ENCODE measurements at regions not wholly inside any gene's neighbourhood (a gene's known extent, or its start where the extent isn't known, plus 50 kb on each side); places are given as distances from the start of the nearest gene placed in this dataset.
"Not testable (repeated sequence)": the region's sequence is repeated elsewhere in the genome, so short reads cannot be mapped to it uniquely, and the experiment has no call there.

DNA sequence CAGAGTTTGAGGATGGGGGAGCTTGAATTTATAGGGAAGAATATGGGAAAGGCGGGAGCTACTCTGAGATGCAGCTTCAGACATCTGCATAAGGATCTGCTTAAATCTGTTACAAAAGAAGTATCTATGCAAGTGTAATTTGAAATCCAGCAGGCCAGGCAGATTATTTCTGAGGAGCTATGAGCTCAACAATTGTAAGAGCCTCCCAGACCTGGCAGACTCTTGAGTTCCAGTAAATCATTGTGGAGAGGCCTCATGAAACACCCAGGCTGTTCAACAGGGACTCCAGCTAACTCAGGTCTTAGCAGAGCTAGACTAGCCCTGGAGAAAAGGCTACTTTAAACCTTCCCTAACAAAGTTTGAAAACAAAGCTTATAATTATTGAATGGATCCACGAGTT, 647.5 kb upstream of the CHRM3 start:
- peak; percentile 1 for DNase-seq

GRCh38 chr1:238727670-238728069, 658.7 kb upstream of the CHRM3 start:
- no peak for DNase-seq

DNA sequence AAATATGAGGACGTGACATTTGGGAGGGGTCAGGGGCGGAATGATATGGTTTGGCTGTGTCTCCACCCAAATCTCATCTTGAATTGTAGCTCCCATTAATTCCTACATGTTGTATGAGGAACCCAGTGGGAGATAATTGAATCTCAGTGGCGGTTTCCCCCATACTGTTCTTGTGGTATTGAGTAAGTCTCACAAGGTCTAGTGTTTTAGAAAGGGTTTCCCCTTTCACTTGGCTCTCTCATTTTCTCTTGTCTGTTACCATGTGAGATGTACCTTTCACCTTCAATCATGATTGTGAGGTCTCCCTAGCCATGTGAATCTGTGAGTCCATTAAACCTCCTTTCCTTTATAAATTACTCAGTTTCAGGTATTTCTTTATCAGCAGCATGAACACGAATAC, 663.6 kb upstream of the CHRM3 start:
- no peak for DNase-seq

GRCh38 chr1:238710697-238711096, 675.7 kb upstream of the CHRM3 start:
- no peak for DNase-seq

DNA sequence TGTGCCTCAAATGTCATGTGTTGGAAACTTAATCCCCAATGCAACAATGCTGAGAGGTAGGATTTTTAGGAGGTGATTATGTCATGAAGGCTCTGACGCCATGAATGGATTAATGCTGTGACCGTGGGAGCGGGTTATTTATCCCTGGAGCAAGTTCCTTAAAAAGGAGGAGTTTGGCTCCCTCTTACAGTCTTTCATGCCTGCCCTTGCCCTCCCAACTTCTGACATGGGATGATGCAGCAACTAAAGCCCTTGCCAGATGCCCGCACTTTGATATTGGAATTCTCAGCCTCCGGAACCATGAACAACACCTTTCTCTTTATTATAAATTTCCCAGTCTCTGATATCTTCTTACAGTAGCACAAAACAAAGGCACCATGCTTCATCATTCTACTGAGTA, 685.3 kb upstream of the CHRM3 start:
- no peak for DNase-seq

GRCh38 chr1:238690415-238690814, 696.0 kb upstream of the CHRM3 start:
- DNase-seq, result no peak

GRCh38 chr1:238684576-238684975, 701.8 kb upstream of the CHRM3 start:
- not testable (repeated sequence) for DNase-seq

DNA sequence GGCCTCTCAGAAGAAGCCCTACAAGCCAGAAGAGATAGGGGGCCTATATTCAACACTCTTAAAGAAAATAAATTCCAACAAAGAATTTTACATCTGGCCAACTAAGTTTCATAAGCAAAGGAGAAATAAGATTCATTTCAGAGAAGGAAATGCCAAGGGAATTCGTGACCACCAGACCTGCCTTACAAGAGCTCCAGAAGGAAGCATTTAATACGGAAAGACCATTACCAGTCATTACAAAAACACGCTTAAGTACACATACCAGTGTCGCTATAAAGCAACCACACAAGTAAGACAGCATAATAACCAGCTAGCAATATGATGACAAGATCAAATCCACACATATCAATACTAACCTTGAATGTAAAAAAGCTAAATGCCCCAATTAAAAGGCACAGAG, 704.9 kb upstream of the CHRM3 start:
- DNase-seq, result no peak

DNA sequence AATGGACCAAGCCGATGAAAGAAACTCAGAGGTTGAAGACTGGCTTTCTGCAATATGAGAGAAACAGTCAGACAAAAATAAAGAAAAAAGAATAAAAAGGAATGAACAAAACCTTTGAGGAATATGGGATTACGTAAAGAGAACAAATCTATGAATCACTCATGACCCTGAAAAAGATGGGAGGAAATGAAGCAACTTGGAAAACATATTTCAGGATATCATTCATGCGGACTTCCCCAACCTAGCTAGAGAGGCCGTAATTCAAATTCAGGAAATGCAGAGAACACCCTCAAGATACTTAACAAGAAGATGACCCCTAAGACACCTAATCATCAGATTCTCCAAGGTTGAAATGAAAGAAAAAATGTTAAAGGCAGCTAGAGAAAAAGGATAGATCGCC, 705.3 kb upstream of the CHRM3 start:
- DNase-seq, result no peak

GRCh38 chr1:238677567-238677966, 708.8 kb upstream of the CHRM3 start:
- DNase-seq, result no peak

GRCh38 chr1:238675221-238675620, 711.1 kb upstream of the CHRM3 start:
- peak; percentile 7 for DNase-seq

DNA sequence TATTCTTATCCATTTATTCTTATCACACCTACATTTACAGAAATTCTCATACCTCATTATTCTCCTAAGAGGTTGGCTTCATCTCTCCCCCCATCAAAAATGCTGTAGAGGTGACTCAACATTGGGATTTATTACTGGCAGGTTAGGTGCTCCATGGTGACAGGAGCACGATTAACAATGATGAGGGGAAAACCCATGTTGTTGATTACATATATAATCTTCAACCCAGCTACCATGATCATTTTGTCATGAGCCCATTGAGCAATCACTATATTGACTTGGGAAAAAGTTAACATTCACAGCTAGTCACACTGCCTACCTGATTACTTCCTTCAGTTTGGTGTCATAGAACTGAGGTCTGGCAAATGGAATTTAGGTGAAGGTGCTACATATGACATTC, 712.1 kb upstream of the CHRM3 start:
- DNase-seq, result no peak

DNA sequence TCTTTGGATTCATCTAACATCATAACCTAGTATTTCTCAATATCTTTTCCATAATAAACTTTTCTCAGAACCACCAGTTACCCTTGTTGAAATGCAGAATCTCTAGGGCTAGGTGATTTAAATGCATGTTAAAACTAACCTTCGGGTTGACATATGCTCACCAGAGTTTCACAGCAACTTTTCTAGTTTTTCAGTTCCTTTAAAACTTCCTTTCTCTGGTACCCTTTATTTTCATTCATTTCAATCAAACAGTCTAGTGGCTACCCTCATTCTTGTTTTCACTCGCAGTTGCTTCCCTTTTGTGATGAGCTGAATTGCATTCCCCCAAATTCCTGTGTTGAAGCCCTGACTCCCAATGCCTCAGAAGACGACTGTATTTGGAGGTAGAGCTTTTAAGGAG, 712.8 kb upstream of the CHRM3 start:
- DNase-seq, result no peak

GRCh38 chr1:238672806-238673205, 713.6 kb upstream of the CHRM3 start:
- DNase-seq, result no peak

DNA sequence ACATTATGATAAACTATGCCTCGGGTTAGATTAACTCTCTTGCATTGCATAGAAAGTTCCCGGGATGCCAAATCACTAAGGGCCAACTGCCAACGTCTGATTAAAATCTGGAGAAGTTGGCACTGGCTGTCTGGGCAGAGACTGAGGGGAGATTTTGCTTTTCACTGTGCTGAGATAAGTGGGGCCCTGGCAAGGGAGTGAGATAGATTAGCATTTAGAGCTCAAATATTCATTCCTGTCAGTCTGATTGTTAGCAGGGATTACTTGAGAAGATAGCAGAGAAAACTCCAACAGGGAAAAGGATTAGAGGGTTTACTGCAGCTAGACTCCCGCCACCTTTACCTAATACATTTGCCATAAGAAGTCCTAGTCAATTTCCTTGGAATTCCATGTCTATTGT, 714.1 kb upstream of the CHRM3 start:
- DNase-seq, result peak; percentile 74

GRCh38 chr1:238664139-238664538, 722.2 kb upstream of the CHRM3 start:
- DNase-seq, result no peak

GRCh38 chr1:238660849-238661248, 725.5 kb upstream of the CHRM3 start:
- DNase-seq, result no peak

DNA sequence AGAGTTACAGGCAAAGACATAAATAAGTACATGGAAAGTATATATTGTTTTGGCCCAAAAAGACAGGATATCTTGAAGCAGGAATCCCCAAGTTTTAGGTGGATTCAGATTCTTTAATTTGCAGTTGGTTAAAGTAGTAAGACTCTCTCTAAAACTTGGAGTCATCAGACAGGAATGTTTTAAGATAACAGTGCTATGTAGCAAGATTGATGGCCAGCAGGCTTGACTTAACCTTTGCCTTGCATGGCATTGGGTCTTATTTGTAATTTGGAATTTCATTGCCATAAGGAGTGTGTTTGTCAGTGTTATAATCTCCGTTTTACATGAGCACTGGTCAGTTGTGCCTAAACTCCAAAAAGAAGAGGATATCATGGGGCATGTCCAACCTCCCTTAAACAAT, 727.6 kb upstream of the CHRM3 start:
- DNase-seq, result no peak

DNA sequence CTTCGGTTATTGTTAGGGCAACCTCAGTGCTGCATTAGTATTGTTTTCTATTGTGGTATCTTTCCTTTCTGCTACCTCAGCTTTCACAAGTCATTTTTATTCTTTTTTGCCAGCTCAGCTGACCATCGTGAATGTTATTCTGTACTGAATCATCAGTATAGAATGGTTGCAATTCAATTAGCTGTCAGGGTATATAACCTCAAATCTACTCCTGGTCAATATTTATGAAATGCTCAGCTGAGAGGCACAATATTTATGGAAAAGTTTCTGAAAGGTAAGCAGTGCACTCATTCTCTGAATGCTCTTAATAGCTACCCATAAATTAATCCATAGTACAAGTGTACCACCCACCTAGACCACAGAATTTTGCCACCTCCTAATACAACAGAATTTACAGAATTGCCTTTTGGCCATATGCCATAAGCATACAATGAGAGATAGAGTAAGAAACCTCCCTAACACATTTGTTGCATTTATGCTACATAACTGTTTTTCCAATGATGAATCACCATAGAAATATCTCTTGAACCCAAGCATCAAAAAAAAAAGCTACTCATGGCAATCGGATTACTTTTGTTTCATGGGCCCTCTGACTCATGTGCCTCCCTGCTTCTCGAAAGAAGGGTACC, 732.6 kb upstream of the CHRM3 start:
- no peak for DNase-seq

DNA sequence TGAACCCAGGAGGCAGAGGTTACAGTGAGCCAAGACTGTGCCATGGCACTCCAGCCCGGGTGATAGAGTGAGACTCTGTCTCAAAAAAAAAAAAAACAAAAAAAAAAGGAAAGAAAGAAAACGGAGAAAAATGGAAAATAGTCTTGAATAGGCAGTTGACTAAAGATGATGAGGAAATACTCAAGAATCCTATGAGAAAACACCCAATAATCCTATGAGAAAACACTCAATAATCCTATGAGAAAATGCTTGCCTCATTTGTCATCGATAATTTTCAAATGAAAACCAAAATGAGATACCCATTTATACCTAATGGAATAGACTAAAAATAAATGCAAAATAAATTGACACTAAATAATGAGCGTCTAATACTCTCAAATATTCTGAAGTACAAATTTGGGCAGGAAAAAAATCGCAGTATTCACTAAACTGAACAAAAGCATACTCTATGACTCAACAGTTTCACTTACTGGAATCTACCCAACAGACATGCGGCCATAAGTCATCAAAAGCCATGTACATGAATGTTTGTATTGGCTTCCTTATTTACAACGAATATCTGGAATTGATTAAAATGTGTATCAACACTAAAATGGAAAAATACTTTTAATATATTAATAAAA, 733.9 kb upstream of the CHRM3 start:
- DNase-seq, result no peak

- DNase-seq, result no peak
Measured at GRCh38 chr1:238649200-238649599, 737.2 kb upstream of the CHRM3 start.

DNA sequence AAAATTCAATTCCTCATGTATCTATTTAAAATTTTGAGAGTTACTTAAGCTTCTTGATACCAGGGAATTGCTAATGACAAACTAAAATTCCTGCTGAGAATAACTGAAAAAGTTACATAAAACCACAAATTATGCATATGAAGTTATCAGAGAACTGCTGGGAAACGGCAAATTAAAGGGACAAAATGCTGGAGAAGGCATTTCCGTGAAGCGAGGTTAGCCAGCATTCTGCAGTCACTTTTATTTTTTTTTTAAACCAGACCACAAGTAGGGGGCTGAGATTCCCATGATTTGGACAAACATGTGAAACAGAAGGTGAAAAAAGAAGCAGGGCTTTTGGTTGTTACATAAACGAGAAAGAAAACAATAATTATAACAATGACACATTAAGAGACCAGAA, 737.6 kb upstream of the CHRM3 start:
- DNase-seq, result no peak

DNA sequence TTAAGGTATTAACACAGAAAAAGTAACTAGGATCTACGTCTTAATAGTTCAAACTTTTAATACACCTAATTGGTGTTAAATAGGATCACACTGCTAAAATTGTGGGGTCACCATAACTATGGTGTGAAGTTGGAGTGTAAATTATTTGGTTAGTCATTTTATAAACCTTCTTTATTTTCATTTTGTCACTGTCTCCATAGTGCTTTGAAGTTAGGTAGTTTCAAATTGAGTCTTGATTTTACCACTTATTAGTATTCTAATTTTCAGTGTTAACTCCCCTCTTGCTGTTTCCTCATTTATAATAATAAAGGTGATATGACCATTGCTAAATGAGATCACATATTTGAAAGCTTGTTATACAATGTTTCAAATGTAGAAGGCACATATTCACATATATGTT, 738.1 kb upstream of the CHRM3 start:
- no peak for DNase-seq

- no peak for DNase-seq
Measured at GRCh38 chr1:238647877-238648276, 738.5 kb upstream of the CHRM3 start.

GRCh38 chr1:238642231-238642630, 744.1 kb upstream of the CHRM3 start:
- peak; percentile 41 for DNase-seq
